Neural cell (in vitro differentiated cells): ENCODE measurements at regions not wholly inside any gene's neighbourhood (a gene's known extent, or its start where the extent isn't known, plus 50 kb on each side); places are given as distances from the start of the nearest gene placed in this dataset.

ENCODE experiments used
- H2AFZ ChIP-seq: fragments of 200-600, 300-800 bp; sonication (generic), shearing (Covaris generic); 2 replicates; pipeline ENCODE4 v1.6.0; 2014; ENCODE audit warnings: low read depth, mild to moderate bottlenecking, antibody characterized with exemption, low read length, moderate library complexity
- H3F3A ChIP-seq: fragments of 200-600 bp; shearing (Covaris generic); 2 replicates; pipeline ENCODE4 v1.6.1; 2016; ENCODE audit warnings: mild to moderate bottlenecking, moderate library complexity, mixed read lengths, antibody characterized with exemption, low read length; ENCODE audit not compliant: insufficient read depth, poor library complexity, severe bottlenecking
- H3K27ac ChIP-seq: fragments of 200-600, 300-800 bp; sonication (generic), shearing (Covaris generic); 2 replicates; pipeline ENCODE4 v1.5.1; 2014; ENCODE audit warnings: mild to moderate bottlenecking, low read length, moderate library complexity
- H3K27me3 ChIP-seq: fragments of 300-800, 200-600 bp; sonication (generic), shearing (Covaris generic); 2 replicates; pipeline ENCODE4 v1.6.0; 2014; ENCODE audit warnings: mild to moderate bottlenecking, low read depth, low read length, moderate library complexity; ENCODE audit not compliant: insufficient read depth
- H3K36me3 ChIP-seq: fragments of 300-800, 200-600 bp; sonication (generic), shearing (Covaris generic); 2 replicates; pipeline ENCODE4 v1.5.1; 2014; ENCODE audit warnings: mild to moderate bottlenecking, antibody characterized with exemption, low read length, moderate library complexity; ENCODE audit not compliant: insufficient read depth
- H3K4me2 ChIP-seq: fragments of 300-800, 200-600 bp; sonication (generic), shearing (Covaris generic); 2 replicates; pipeline ENCODE4 v1.6.0; 2014; ENCODE audit warnings: mild to moderate bottlenecking, low read length
- H3K4me3 ChIP-seq: fragments of 300-800, 200-600 bp; sonication (generic), shearing (Covaris generic); 2 replicates; pipeline ENCODE4 v1.5.1; 2014; ENCODE audit warnings: mild to moderate bottlenecking, low read length, moderate library complexity
- H3K79me2 ChIP-seq: fragments of 200-600 bp; shearing (Covaris generic); replicated peaks from 2 replicates; pipeline ENCODE4 v1.6.0; 2014; ENCODE audit warnings: mild to moderate bottlenecking, low read length, moderate library complexity; ENCODE audit not compliant: insufficient read depth
- H3K9ac ChIP-seq: fragments of 300-800, 200-600 bp; sonication (generic), shearing (Covaris generic); 2 replicates; pipeline ENCODE4 v1.6.1; 2016; ENCODE audit warnings: mild to moderate bottlenecking, low read length, mixed read lengths
- H3K9me2 ChIP-seq: fragments of 200-600 bp; shearing (Covaris generic); 2 replicates; pipeline ENCODE4 v1.6.1; 2016; ENCODE audit warnings: mild to moderate bottlenecking, low read length, mixed read lengths; ENCODE audit not compliant: insufficient read depth
- H3K9me3 ChIP-seq: fragments of 200-600, 300-800 bp; sonication (generic), shearing (Covaris generic); 2 replicates; pipeline ENCODE4 v1.6.1; 2016; ENCODE audit warnings: mild to moderate bottlenecking, mixed run types, low read length, moderate library complexity, mixed read lengths
- H4K20me1 ChIP-seq: fragments of 200-600 bp; shearing (Covaris generic); 2 replicates; pipeline ENCODE4 v1.6.1; 2016; ENCODE audit warnings: mild to moderate bottlenecking, mixed run types; ENCODE audit not compliant: insufficient read depth
- CTCF ChIP-seq: fragments of 450-650 bp; IDR thresholded peaks from 2 replicates; pipeline ENCODE4 v1.5.1; 2014; ENCODE audit warnings: antibody characterized with exemption, mild to moderate bottlenecking, moderate library complexity; ENCODE audit not compliant: poor library complexity, severe bottlenecking
- EP300 ChIP-seq: fragments of 450-650 bp; conservative IDR thresholded peaks from 2 replicates; pipeline ENCODE4 v1.6.1; 2014; ENCODE audit warnings: antibody characterized with exemption, mild to moderate bottlenecking, moderate library complexity; ENCODE audit not compliant: poor library complexity, severe bottlenecking
- EZH2 ChIP-seq: fragments of 200-600, 300-800 bp; shearing (Covaris generic), sonication (generic); IDR thresholded peaks from 2 replicates; pipeline ENCODE4 v1.6.1; 2014; ENCODE audit warnings: antibody characterized with exemption, low read length, borderline replicate concordance, mild to moderate bottlenecking; ENCODE audit not compliant: insufficient read depth, poor library complexity, severe bottlenecking
- MXI1 ChIP-seq: fragments of 450-650 bp; conservative IDR thresholded peaks from 2 replicates; pipeline ENCODE4 v1.6.1; 2014; ENCODE audit warnings: antibody characterized with exemption, mild to moderate bottlenecking; ENCODE audit not compliant: poor library complexity, severe bottlenecking
- POLR2AphosphoS5 ChIP-seq: IDR thresholded peaks from 2 replicates; pipeline ENCODE4 v1.6.1; 2012
- RAD21 ChIP-seq: fragments of 450-650 bp; conservative IDR thresholded peaks from 2 replicates; pipeline ENCODE4 v1.6.1; 2014; ENCODE audit warnings: antibody characterized with exemption, mild to moderate bottlenecking, moderate library complexity
- REST ChIP-seq: IDR thresholded peaks from 2 replicates; pipeline ENCODE4 v1.6.1; 2012; ENCODE audit warnings: borderline replicate concordance
- SMC3 ChIP-seq: fragments of 450-650 bp; conservative IDR thresholded peaks from 2 replicates; pipeline ENCODE4 v1.6.1; 2014; ENCODE audit warnings: antibody characterized with exemption, mild to moderate bottlenecking, moderate library complexity; ENCODE audit not compliant: poor library complexity
- TAF1 ChIP-seq: IDR thresholded peaks from 2 replicates; pipeline ENCODE4 v1.6.1; 2012; ENCODE audit warnings: low read depth

- H3K9me2 ChIP-seq = no peaks in the 10 kb centered on the region
- H3K27ac ChIP-seq = no peak overlapping the region
- H2AFZ ChIP-seq = no peak overlapping the region
- H3K79me2 ChIP-seq = no peaks in the 10 kb centered on the region
- H3K27me3 ChIP-seq = no peaks in the 10 kb centered on the region
- TF ChIP-seq SMC3 (peak; percentile 52), POLR2AphosphoS5 (no peak), RAD21 (peak; percentile 58), CTCF (peak; percentile 37)
- H3K4me2 ChIP-seq = no peak overlapping the region
- H3K9ac ChIP-seq = no peak overlapping the region
- H4K20me1 ChIP-seq = no peaks in the 10 kb centered on the region
- H3K36me3 ChIP-seq = no peaks in the 10 kb centered on the region
- H3K4me3 ChIP-seq = no peak overlapping the region
- H3K9me3 ChIP-seq = no peaks in the 10 kb centered on the region
- no peaks in the 10 kb centered on the region for H3F3A ChIP-seq
These were observed 408.2 kb upstream of the PRR16 start for GRCh38 chr5:120055858-120056257.

- Histone ChIP-seq H3K27me3 (no peaks in the 10 kb centered on the region), H2AFZ (no peak overlapping the region), H3K36me3 (no peaks in the 10 kb centered on the region), H3K4me2 (no peak overlapping the region), H3K9me2 (no peaks in the 10 kb centered on the region), H3K79me2 (no peaks in the 10 kb centered on the region), H3K9me3 (no peaks in the 10 kb centered on the region), H4K20me1 (no peaks in the 10 kb centered on the region), H3K27ac (no peak overlapping the region), H3K9ac (no peak overlapping the region), H3K4me3 (no peak overlapping the region), H3F3A (no peaks in the 10 kb centered on the region)
- no peak for TF ChIP-seq CTCF
These were observed 401.6 kb upstream of the PRR16 start for GRCh38 chr5:120062515-120062917.

GRCh38 chr5:120072068-120072761 lies 391.9 kb upstream of the PRR16 start:
- Histone ChIP-seq H3K4me3 (no peak overlapping the region), H3K9me2 (no peaks in the 10 kb centered on the region), H3K36me3 (no peaks in the 10 kb centered on the region), H3K9ac (no peak overlapping the region), H3K9me3 (no peaks in the 10 kb centered on the region), H3K4me2 (no peak overlapping the region), H3F3A (no peaks in the 10 kb centered on the region), H3K27me3 (no peaks in the 10 kb centered on the region), H4K20me1 (no peaks in the 10 kb centered on the region), H3K27ac (no peak overlapping the region), H2AFZ (no peak overlapping the region), H3K79me2 (no peaks in the 10 kb centered on the region)
- TF ChIP-seq CTCF = no peak
- no peak for TF ChIP-seq RAD21
- no peak for TF ChIP-seq SMC3
- TF ChIP-seq TAF1 = no peak
- no peak for TF ChIP-seq POLR2AphosphoS5
- TF ChIP-seq EZH2 = no peak
- no peak for TF ChIP-seq REST
- TF ChIP-seq MXI1 = no peak
- TF ChIP-seq EP300 = no peak
